GM12872 (cell line): ENCODE measurements at regions not wholly inside any gene's neighbourhood (a gene's known extent, or its start where the extent isn't known, plus 50 kb on each side); places are given as distances from the start of the nearest gene placed in this dataset.

Experiments used
- TF ChIP-seq, protein P1 (sequence below): IDR thresholded peaks from 3 replicates; pipeline ENCODE4 v1.5.1; 2011; ENCODE audit warnings: low read depth, mild to moderate bottlenecking, low read length, moderate library complexity; ENCODE audit not compliant: insufficient read depth

DNA sequence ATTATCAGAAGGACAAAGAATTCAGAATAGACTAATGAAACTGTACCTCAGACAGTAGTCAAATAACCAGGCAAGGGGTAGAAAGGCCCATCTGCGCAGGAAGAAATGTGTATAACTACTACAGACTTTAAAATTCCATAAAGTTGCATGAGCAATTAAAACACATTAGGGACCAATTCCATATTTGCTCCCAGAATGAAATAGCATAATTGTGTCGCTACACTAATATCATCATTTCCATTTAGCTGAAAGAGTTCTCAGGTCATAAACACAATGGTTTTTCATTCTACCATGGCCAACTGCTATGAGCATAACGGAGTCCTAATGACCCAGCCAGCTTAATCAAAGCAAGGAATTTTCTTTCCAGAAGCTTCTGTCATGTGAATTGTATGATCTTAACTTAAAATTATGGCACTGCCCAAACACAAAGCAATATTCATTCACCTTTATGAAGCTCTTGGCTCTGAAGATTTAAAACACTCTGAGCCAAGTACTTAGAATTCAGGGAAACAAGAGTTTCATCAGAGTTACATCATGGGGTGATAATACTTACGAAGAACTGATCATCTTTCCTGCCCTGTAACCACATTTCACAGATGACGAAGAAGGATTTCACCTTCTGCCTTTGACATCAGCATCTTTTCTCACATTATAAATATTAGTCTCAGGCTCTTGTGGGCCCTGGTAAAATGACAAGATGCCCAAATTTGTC is 98.1 kb upstream of the DOCK1 start:
- TF ChIP-seq, protein P1, sequence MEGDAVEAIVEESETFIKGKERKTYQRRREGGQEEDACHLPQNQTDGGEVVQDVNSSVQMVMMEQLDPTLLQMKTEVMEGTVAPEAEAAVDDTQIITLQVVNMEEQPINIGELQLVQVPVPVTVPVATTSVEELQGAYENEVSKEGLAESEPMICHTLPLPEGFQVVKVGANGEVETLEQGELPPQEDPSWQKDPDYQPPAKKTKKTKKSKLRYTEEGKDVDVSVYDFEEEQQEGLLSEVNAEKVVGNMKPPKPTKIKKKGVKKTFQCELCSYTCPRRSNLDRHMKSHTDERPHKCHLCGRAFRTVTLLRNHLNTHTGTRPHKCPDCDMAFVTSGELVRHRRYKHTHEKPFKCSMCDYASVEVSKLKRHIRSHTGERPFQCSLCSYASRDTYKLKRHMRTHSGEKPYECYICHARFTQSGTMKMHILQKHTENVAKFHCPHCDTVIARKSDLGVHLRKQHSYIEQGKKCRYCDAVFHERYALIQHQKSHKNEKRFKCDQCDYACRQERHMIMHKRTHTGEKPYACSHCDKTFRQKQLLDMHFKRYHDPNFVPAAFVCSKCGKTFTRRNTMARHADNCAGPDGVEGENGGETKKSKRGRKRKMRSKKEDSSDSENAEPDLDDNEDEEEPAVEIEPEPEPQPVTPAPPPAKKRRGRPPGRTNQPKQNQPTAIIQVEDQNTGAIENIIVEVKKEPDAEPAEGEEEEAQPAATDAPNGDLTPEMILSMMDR, result no peak

DNA sequence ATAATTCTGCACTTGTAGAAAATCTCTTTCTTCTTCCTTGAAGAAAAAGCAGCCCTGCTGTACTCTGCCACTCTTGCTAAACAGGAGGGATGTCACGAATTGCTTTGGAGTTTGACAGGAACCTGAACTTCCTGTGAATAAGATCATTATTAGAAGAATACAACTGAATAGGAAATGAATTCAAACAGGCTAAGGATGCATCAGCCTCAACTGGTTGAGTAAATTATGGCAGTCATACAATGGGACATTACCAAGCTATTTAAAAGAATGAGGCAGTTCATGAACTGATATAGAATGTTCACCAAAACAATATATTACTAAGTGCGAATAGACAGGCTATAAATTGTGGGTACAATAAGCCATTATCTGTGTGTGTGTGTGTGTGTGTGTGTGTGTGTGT is 97.1 kb upstream of the DOCK1 start:
- TF ChIP-seq, protein P1, result no peak

DNA sequence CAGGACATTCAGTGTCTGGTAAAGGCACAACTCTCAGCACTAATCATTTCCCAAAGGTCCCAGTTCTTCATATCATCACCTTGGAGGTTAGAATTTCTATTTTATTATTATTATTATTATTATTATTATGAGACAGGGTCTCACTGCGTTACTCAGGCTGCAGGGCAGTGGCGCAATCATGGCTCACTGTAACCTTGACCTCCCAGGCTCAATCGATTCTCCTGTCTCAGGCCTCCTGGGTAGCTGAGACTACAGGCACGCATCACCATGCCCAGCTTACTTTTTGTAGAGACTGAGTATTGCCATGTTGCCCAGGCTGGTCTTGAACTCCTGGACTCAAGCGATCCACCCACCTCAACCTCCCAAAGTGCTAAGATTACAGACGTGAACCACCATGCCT is 91.8 kb upstream of the DOCK1 start:
- TF ChIP-seq, protein P1, result no peak

- TF ChIP-seq, protein P1, result no peak
Measured at GRCh38 chr10:126833542-126833941, 71.7 kb upstream of the DOCK1 start.

DNA sequence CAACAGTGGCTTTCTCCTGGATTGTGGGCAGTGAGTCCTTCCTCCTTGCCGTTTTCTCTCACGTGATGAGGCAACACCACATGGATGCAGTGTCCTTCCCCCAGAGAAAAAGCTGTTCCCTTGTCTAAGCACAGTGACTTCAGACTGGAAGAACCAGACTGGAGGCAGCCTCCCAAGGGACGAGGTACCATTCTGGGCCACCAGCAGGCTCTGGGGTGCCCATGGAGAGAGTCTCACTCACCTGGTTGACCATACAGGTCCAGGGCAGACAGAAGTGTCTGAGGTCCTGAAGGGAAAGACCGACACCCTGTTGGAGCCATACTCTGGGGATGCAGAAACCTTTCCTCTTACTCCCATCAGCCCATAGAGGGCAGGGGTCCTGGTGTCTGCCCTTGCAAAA is 69.2 kb upstream of the DOCK1 start:
- TF ChIP-seq, protein P1, result no peak

GRCh38 chr10:126838316-126838715 is 66.9 kb upstream of the DOCK1 start:
- TF ChIP-seq, protein P1, result no peak

DNA sequence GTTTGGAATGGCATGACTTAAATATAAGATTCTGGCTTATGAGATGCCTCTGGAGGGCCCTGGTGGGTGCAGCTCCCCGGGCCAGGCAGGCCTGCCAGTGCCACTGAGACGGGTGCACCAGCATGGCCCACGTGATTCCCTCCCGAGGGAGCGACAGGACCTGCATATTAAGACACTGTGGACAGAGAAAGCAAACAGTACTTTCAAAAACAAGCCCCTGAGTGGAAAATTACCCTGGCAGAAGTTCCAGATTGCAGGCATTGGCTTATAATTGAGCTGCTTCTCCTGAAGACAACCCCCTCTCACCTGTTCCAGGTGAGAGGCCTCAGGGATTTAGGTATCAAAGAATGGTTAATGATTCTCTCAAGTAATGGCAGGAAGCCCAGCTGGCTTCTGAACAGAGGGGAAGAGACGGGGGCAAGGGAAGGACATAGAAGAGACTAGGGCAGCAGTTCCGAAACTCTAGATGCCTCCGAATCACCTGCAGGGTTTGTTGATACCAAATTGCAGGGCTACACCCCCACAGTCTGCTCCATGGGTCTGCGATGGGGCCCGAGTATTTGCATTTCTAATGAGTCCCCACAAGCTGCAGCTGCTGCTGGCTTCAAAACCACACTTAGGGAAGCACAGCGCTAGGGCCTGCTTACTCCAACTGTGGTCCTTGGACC is 66.0 kb upstream of the DOCK1 start:
- TF ChIP-seq, protein P1, result no peak
